ENCODE measurements at regions not wholly inside any gene's neighbourhood (a gene's known extent, or its start where the extent isn't known, plus 50 kb on each side); places are given as distances from the start of the nearest gene placed in this dataset.

DNA sequence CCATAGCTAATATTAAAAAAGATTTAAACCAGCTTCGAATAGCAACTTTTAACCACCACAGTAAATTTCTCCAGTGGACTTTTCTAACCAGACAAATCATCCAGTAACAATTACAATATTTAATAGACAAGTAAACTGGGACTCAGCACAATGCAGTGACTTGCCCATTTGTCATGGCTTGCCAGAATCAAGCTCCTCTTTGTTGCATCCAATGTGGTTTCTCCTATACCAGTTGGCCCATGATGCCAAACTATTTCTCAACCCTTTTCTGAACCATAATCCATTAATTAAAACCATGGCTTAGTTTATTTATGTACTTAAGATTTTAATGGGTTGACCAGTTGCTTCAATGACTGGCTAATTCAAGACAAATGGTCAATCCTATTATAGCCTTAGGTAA is 64.4 kb downstream of the DIO2 start:
- TF ChIP-seq ZC3H10 (CRISPR knock-in tag; IDR thresholded peaks at IDR 0.05): no peak
- TF ChIP-seq ISL1 (CRISPR knock-in tag; IDR thresholded peaks at IDR 0.05): no peak
- ATAC-seq: no peak

DNA sequence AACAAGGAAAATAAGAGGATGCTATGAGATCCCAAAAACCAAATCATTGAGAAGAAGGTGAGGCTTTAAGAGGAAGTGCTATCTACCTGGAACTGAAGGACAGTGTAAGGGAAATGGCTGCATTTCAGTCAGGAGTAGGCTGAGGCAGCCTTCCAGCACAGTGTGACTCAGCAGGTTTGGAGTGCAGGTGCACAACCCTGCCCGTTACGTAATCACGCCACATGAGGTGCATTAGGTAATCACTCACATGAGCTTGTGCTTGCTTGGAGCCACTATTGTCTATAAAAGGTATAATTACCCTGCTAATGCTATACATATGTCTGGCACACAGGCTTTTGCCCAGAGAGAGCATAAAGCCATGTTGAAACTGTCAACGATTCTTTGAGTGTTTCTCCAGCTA is 74.9 kb downstream of the DIO2 start:
- ATAC-seq: no peak
- TF ChIP-seq PPARA (CRISPR knock-in tag; IDR thresholded peaks at IDR 0.05; ENCODE audit: borderline replicate concordance) (no peak), TCF4 (CRISPR knock-in tag; IDR thresholded peaks at IDR 0.05; ENCODE audit: borderline replicate concordance) (no peak), RARB (CRISPR knock-in tag; IDR thresholded peaks at IDR 0.05) (no peak), ZFP3 (CRISPR knock-in tag; IDR thresholded peaks at IDR 0.05) (no peak), ZC3H10 (CRISPR knock-in tag; IDR thresholded peaks at IDR 0.05) (no peak), OSR1 (CRISPR knock-in tag; IDR thresholded peaks at IDR 0.05) (no peak), GLIS3 (CRISPR knock-in tag; IDR thresholded peaks at IDR 0.05) (no peak), ZNF565 (CRISPR knock-in tag; conservative IDR thresholded peaks at IDR 0.05; ENCODE audit: low read depth) (no peak), ARNTL (CRISPR knock-in tag; IDR thresholded peaks at IDR 0.05; ENCODE audit: borderline replicate concordance, low read depth) (no peak), ISL1 (CRISPR knock-in tag; IDR thresholded peaks at IDR 0.05) (no peak)
- TF ChIP-seq, protein P1, sequence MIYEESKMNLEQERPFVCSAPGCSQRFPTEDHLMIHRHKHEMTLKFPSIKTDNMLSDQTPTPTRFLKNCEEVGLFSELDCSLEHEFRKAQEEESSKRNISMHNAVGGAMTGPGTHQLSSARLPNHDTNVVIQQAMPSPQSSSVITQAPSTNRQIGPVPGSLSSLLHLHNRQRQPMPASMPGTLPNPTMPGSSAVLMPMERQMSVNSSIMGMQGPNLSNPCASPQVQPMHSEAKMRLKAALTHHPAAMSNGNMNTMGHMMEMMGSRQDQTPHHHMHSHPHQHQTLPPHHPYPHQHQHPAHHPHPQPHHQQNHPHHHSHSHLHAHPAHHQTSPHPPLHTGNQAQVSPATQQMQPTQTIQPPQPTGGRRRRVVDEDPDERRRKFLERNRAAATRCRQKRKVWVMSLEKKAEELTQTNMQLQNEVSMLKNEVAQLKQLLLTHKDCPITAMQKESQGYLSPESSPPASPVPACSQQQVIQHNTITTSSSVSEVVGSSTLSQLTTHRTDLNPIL (CRISPR knock-in tag; IDR thresholded peaks at IDR 0.05; ENCODE audit: low read depth): no peak
- TF ChIP-seq, protein P2, sequence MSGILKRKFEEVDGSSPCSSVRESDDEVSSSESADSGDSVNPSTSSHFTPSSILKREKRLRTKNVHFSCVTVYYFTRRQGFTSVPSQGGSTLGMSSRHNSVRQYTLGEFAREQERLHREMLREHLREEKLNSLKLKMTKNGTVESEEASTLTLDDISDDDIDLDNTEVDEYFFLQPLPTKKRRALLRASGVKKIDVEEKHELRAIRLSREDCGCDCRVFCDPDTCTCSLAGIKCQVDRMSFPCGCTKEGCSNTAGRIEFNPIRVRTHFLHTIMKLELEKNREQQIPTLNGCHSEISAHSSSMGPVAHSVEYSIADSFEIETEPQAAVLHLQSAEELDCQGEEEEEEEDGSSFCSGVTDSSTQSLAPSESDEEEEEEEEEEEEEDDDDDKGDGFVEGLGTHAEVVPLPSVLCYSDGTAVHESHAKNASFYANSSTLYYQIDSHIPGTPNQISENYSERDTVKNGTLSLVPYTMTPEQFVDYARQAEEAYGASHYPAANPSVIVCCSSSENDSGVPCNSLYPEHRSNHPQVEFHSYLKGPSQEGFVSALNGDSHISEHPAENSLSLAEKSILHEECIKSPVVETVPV (CRISPR knock-in tag; IDR thresholded peaks at IDR 0.05): no peak
- TF ChIP-seq, protein P3, sequence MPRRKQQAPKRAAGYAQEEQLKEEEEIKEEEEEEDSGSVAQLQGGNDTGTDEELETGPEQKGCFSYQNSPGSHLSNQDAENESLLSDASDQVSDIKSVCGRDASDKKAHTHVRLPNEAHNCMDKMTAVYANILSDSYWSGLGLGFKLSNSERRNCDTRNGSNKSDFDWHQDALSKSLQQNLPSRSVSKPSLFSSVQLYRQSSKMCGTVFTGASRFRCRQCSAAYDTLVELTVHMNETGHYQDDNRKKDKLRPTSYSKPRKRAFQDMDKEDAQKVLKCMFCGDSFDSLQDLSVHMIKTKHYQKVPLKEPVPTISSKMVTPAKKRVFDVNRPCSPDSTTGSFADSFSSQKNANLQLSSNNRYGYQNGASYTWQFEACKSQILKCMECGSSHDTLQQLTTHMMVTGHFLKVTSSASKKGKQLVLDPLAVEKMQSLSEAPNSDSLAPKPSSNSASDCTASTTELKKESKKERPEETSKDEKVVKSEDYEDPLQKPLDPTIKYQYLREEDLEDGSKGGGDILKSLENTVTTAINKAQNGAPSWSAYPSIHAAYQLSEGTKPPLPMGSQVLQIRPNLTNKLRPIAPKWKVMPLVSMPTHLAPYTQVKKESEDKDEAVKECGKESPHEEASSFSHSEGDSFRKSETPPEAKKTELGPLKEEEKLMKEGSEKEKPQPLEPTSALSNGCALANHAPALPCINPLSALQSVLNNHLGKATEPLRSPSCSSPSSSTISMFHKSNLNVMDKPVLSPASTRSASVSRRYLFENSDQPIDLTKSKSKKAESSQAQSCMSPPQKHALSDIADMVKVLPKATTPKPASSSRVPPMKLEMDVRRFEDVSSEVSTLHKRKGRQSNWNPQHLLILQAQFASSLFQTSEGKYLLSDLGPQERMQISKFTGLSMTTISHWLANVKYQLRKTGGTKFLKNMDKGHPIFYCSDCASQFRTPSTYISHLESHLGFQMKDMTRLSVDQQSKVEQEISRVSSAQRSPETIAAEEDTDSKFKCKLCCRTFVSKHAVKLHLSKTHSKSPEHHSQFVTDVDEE (CRISPR knock-in tag; IDR thresholded peaks at IDR 0.05): no peak

DNA sequence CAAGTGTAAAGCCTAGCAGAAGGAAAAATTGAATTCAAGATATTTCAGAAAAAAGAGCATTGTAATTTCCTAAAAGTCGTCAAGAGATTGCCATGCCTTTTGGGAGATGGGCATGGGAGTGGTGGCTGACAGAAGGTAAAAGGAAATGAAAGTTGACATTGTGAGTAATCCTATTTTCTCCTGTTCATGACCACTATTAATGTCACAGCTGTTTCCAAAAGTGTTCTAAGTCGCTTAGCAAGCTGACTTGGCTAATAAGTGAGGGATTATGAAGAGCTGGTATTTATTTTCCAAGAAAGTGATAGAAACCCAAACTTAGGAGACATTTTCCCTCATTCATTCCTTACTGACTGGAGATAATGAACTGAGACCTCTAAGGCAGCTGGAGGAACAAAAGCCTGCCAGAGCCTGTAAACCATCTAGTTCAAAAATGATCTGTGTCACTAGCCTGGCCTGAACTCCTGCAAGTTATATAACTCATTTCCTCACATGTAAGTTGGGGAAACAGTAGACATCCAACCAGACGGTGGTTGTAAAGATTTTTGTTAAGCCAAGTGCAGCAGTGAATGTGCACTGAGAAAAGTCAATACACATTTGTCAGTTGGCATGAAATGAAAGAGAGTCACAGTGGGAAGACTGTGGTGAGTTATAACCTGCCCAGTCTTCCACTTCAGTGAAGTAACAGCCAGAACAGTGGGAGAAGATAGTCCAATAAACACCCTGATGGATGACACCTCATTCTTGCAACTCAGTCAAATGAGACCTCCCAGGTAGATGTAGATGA is 75.8 kb downstream of the DIO2 start:
- ATAC-seq: no peak
- TF ChIP-seq ESRRG (CRISPR knock-in tag; IDR thresholded peaks at IDR 0.05) (no peak), SNAI2 (CRISPR knock-in tag; IDR thresholded peaks at IDR 0.05) (no peak), TOX (CRISPR knock-in tag; IDR thresholded peaks at IDR 0.05; ENCODE audit: borderline replicate concordance) (no peak)

DNA sequence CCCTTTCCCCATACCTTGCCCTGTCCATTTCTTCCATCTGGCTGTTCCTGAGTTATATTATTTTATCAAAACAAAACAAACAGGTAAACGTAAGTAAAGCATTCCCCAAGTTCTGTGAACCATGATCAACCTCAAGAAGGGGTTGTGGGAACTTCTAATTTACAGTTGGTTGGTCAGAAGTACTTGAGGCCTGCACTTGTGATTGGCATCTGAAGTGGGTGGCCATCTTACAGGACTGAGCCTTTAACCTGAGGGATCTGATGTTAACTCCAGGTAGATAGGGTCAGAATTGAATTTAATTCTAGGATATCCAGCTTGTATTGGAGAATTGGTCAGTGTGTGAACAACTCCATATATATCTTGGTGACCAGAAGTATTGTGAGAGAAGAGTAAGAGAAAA is 77.0 kb downstream of the DIO2 start:
- ATAC-seq: no peak
- TF ChIP-seq ZFP30 (CRISPR knock-in tag; IDR thresholded peaks at IDR 0.05): no peak

DNA sequence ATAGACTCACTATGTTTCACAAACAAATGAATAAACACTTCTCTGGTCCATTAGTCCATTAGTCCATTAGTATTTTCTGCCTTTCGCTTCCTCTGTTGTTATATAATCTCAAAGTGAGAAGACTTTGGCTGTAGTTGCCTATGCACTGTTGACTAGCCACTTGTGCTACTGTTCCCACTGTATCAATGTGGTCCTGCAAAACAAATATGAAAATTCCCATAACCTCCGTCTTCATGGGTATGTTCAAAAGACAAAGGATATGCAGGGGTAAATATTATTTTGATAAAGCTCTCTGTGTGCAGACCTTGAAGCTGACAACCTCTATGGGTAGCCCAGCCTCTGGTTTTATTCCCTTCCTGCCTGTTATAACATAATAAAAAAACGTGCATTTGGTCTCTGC is 77.8 kb downstream of the DIO2 start:
- no peak for ATAC-seq
- TF ChIP-seq ZNF70 (CRISPR knock-in tag; IDR thresholded peaks at IDR 0.05) (no peak), ZFP3 (CRISPR knock-in tag; IDR thresholded peaks at IDR 0.05) (no peak), PPARA (CRISPR knock-in tag; IDR thresholded peaks at IDR 0.05; ENCODE audit: borderline replicate concordance) (no peak), ZNF8 (CRISPR knock-in tag; IDR thresholded peaks at IDR 0.05) (no peak), RARB (CRISPR knock-in tag; IDR thresholded peaks at IDR 0.05) (no peak), ESRRG (CRISPR knock-in tag; IDR thresholded peaks at IDR 0.05) (no peak), TOX (CRISPR knock-in tag; IDR thresholded peaks at IDR 0.05; ENCODE audit: borderline replicate concordance) (no peak), SNAI2 (CRISPR knock-in tag; IDR thresholded peaks at IDR 0.05) (no peak)
- TF ChIP-seq, protein P1 (CRISPR knock-in tag; IDR thresholded peaks at IDR 0.05; ENCODE audit: low read depth): no peak
- TF ChIP-seq, protein P3 (CRISPR knock-in tag; IDR thresholded peaks at IDR 0.05): no peak
